AG04449 (cell line): ENCODE measurements at regions not wholly inside any gene's neighbourhood (a gene's known extent, or its start where the extent isn't known, plus 50 kb on each side); places are given as distances from the start of the nearest gene placed in this dataset.

ENCODE experiments used
- CTCF ChIA-PET: fragments of 350-600 bp; formaldehyde crosslinking; extraction: SDS; loops from one replicate; lab custom pipeline; 2021; ENCODE audit warnings: antibody characterized with exemption; lab: Yijun Ruan, JAX
- POLR2A ChIA-PET: fragments of 400-600, 350-600 bp; formaldehyde crosslinking; extraction: SDS; loops from one replicate; lab custom pipeline; 2020; ENCODE audit warnings: antibody characterized with exemption, inconsistent platforms; lab: Yijun Ruan, JAX
- DNase-seq: peaks from one replicate; pipeline ENCODE4 v3.0.0-alpha.2; 2010; ENCODE audit warnings: low read depth, low spot score
- H3K4me3 ChIP-seq: 2 replicates; pipeline ENCODE4 v1.5.1; 2011; ENCODE audit warnings: low read depth, mild to moderate bottlenecking, control low read depth, low read length
- TF ChIP-seq, protein P1 (sequence below): IDR thresholded peaks from one replicate; pipeline ENCODE4 v1.5.1; 2011; ENCODE audit warnings: mild to moderate bottlenecking, moderate library complexity, low read length, control low read depth, inconsistent platforms; ENCODE audit not compliant: insufficient read depth; ENCODE audit errors: missing control alignments

DNA sequence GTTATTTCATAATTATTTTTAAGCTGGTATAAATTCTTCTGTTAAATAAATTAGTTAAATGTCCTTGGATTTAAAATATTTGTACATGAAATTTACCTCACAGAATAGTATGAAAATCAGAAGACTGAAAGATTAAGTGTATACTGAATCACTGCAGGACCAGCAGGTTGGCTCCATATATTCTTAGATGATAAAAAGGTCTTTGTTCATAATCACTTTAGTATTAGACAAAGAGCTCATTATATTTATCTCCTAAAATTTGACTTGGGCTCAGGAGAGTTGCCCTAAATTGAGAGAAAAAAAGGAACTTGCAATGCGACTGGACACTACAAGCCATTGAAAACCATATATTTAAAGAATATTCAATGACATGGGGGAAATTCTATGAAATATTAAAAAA lies 766.4 kb upstream of the CITED2 start:
- ChIA-PET CTCF (no interaction called here), POLR2A (no interaction called here)
- no peak overlapping the region for H3K4me3 ChIP-seq
- TF ChIP-seq, protein P1, sequence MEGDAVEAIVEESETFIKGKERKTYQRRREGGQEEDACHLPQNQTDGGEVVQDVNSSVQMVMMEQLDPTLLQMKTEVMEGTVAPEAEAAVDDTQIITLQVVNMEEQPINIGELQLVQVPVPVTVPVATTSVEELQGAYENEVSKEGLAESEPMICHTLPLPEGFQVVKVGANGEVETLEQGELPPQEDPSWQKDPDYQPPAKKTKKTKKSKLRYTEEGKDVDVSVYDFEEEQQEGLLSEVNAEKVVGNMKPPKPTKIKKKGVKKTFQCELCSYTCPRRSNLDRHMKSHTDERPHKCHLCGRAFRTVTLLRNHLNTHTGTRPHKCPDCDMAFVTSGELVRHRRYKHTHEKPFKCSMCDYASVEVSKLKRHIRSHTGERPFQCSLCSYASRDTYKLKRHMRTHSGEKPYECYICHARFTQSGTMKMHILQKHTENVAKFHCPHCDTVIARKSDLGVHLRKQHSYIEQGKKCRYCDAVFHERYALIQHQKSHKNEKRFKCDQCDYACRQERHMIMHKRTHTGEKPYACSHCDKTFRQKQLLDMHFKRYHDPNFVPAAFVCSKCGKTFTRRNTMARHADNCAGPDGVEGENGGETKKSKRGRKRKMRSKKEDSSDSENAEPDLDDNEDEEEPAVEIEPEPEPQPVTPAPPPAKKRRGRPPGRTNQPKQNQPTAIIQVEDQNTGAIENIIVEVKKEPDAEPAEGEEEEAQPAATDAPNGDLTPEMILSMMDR: no peak
- DNase-seq: no peak

- TF ChIP-seq, protein P1: no peak
- POLR2A ChIA-PET: no interaction called here
- no peak overlapping the region for H3K4me3 ChIP-seq
- no peak for DNase-seq
- CTCF ChIA-PET: no interaction called here
Measured at GRCh38 chr6:140138311-140139010, 764.0 kb upstream of the CITED2 start.

GRCh38 chr6:140134224-140134623 lies 759.8 kb upstream of the CITED2 start:
- TF ChIP-seq, protein P1: no peak
- DNase-seq: no peak
- ChIA-PET POLR2A (no interaction called here), CTCF (no interaction called here)
- H3K4me3 ChIP-seq: no peak overlapping the region

- no peak overlapping the region for H3K4me3 ChIP-seq
- TF ChIP-seq, protein P1: no peak
- CTCF ChIA-PET: no interaction called here
- POLR2A ChIA-PET: no interaction called here
- DNase-seq: no peak
Measured at GRCh38 chr6:140130074-140130473, 755.6 kb upstream of the CITED2 start.

GRCh38 chr6:140124498-140124897 lies 750.0 kb upstream of the CITED2 start:
- no peak for DNase-seq
- POLR2A ChIA-PET: no interaction called here
- TF ChIP-seq, protein P1: no peak
- CTCF ChIA-PET: no interaction called here
- no peak overlapping the region for H3K4me3 ChIP-seq

DNA sequence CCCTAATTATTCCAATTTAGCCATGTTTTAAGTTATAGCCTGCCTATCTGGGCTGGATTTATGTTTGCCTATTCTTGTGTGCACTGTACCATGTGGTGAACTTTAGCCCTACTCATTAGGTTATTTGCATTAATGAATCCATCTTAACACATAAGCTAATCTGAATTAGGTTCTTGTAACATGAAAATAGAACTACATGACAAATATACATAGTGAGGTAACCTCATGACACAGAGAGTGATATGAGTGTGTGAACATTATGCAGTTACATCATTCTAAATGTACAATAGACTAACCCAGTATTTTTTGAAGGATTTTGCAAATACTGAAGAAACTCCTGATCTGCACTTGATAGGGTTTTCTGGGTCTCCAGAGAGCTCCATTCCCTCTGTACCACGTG lies 733.7 kb upstream of the CITED2 start:
- TF ChIP-seq, protein P1: no peak
- POLR2A ChIA-PET: no interaction called here
- CTCF ChIA-PET: no interaction called here
- DNase-seq: no peak
- no peak overlapping the region for H3K4me3 ChIP-seq
